GM23338 (cell line): ENCODE measurements at regions not wholly inside any gene's neighbourhood (a gene's known extent, or its start where the extent isn't known, plus 50 kb on each side); places are given as distances from the start of the nearest gene placed in this dataset.

ENCODE experiments used
- ATAC-seq: fragments of 200-7000 bp; cut with Tn5 transposase; 3 replicates; pipeline ENCODE4 v1.9.1; 2020
- DNase-seq: peaks from one replicate; pipeline ENCODE4 v3.0.0-alpha.2; 2015; ENCODE audit warnings: low spot score
- H2AFZ ChIP-seq: fragments of 200-600 bp; sonication (generic); 2 replicates; pipeline ENCODE4 v1.8.0; 2016; ENCODE audit warnings: antibody characterized with exemption, mild to moderate bottlenecking, moderate library complexity
- H3F3A ChIP-seq: fragments of 200-600 bp; sonication (generic); replicated peaks from 2 replicates; pipeline ENCODE4 v1.8.0; 2017; ENCODE audit warnings: antibody characterized with exemption, mixed run types, low read depth
- H3K27ac ChIP-seq: fragments of 200-600 bp; sonication (generic); 2 replicates; pipeline ENCODE4 v1.6.1; 2016; ENCODE audit warnings: low read depth
- H3K27me3 ChIP-seq: fragments of 200-600 bp; sonication (generic); 2 replicates; pipeline ENCODE4 v1.8.0; 2016; ENCODE audit warnings: mild to moderate bottlenecking, mixed run types, moderate library complexity; ENCODE audit not compliant: insufficient read depth
- H3K36me3 ChIP-seq: fragments of 200-600 bp; sonication (generic); 2 replicates; pipeline ENCODE4 v1.8.0; 2016; ENCODE audit warnings: mild to moderate bottlenecking; ENCODE audit not compliant: insufficient read depth
- H3K4me1 ChIP-seq: fragments of 200-600 bp; sonication (generic); 2 replicates; pipeline ENCODE4 v1.8.0; 2016; ENCODE audit warnings: mild to moderate bottlenecking, moderate library complexity; ENCODE audit not compliant: insufficient read depth
- H3K4me2 ChIP-seq: fragments of 200-600 bp; sonication (generic); 2 replicates; pipeline ENCODE4 v1.7.1; 2017; ENCODE audit warnings: mixed run types
- H3K4me3 ChIP-seq: fragments of 200-600 bp; sonication (generic); 2 replicates; pipeline ENCODE4 v1.6.1; 2016; ENCODE audit warnings: mixed run types
- H3K79me2 ChIP-seq: fragments of 200-600 bp; sonication (generic); replicated peaks from 2 replicates; pipeline ENCODE4 v1.8.0; 2017; ENCODE audit warnings: mild to moderate bottlenecking; ENCODE audit not compliant: insufficient read depth
- H3K9me2 ChIP-seq: fragments of 200-600 bp; sonication (generic); 2 replicates; pipeline ENCODE4 v1.8.0; 2017; ENCODE audit not compliant: insufficient read depth
- H4K20me1 ChIP-seq: fragments of 200-600 bp; sonication (generic); replicated peaks from 2 replicates; pipeline ENCODE4 v1.8.0; 2017; ENCODE audit warnings: mild to moderate bottlenecking; ENCODE audit not compliant: insufficient read depth
- H3K27ac Mint-ChIP-seq: 2 replicates; pipeline ENCODE4 v1.8.0; 2020; ENCODE audit warnings: inconsistent platforms, mild to moderate bottlenecking, moderate library complexity, mixed read lengths
- H3K27me3 Mint-ChIP-seq: 3 replicates; pipeline ENCODE4 v1.8.0; 2022; ENCODE audit warnings: low read depth, mild to moderate bottlenecking, moderate library complexity, mixed read lengths, inconsistent platforms; ENCODE audit not compliant: insufficient read depth, poor library complexity
- H3K36me3 Mint-ChIP-seq: 3 replicates; pipeline ENCODE4 v1.8.0; 2021; ENCODE audit warnings: low read depth, mild to moderate bottlenecking, inconsistent platforms, moderate library complexity, mixed read lengths
- H3K4me1 Mint-ChIP-seq: 3 replicates; pipeline ENCODE4 v1.8.0; 2020; ENCODE audit warnings: mild to moderate bottlenecking, inconsistent platforms, mixed read lengths
- H3K4me3 Mint-ChIP-seq: 3 replicates; pipeline ENCODE4 v1.8.0; 2021; ENCODE audit warnings: moderate library complexity, mild to moderate bottlenecking, inconsistent platforms, mixed read lengths
- H3K9me3 Mint-ChIP-seq: 3 replicates; pipeline ENCODE4 v1.8.0; 2020; ENCODE audit warnings: moderate library complexity, mild to moderate bottlenecking, inconsistent platforms, mixed read lengths
- CREB1 ChIP-seq: fragments of 250-450 bp; sonication (Bioruptor Pico); IDR thresholded peaks from 2 replicates; pipeline ENCODE4 v1.5.0; 2020; ENCODE audit warnings: low read depth, mild to moderate bottlenecking, moderate library complexity
- EZH2 ChIP-seq: fragments of 200-600 bp; sonication (generic); IDR thresholded peaks from one replicate; pipeline ENCODE4 v1.8.0; 2017; ENCODE audit warnings: antibody characterized with exemption, mild to moderate bottlenecking, low read depth; ENCODE audit not compliant: unreplicated experiment
- EZH2phosphoT487 ChIP-seq: fragments of 200-600 bp; sonication (generic); IDR thresholded peaks from one replicate; pipeline ENCODE4 v1.8.1; 2018; ENCODE audit warnings: antibody characterized with exemption; ENCODE audit not compliant: unreplicated experiment
- JUNB ChIP-seq: IDR thresholded peaks from one replicate; pipeline ENCODE4 v1.6.1; 2016; ENCODE audit warnings: antibody characterized with exemption; ENCODE audit not compliant: unreplicated experiment
- NANOG ChIP-seq: IDR thresholded peaks from 2 replicates; pipeline ENCODE4 v1.6.1; 2016; ENCODE audit warnings: antibody characterized with exemption, borderline replicate concordance
- POLR2AphosphoS5 ChIP-seq: IDR thresholded peaks from 2 replicates; pipeline ENCODE4 v1.6.1; 2016; ENCODE audit warnings: antibody characterized with exemption, low read depth
- STAT1 ChIP-seq: IDR thresholded peaks from one replicate; pipeline ENCODE4 v1.6.1; 2016; ENCODE audit warnings: antibody characterized with exemption; ENCODE audit not compliant: unreplicated experiment
- ZNF331 ChIP-seq: fragments of 250-450 bp; sonication (Bioruptor Pico); IDR thresholded peaks from 2 replicates; pipeline ENCODE4 v1.5.0; 2020; ENCODE audit warnings: low read depth, mild to moderate bottlenecking, moderate library complexity
- TF ChIP-seq, protein P1 (sequence below): fragments of 250-450 bp; sonication (Bioruptor Pico); IDR thresholded peaks from 2 replicates; pipeline ENCODE4 v1.5.0; 2020; ENCODE audit warnings: mild to moderate bottlenecking, moderate library complexity

DNA sequence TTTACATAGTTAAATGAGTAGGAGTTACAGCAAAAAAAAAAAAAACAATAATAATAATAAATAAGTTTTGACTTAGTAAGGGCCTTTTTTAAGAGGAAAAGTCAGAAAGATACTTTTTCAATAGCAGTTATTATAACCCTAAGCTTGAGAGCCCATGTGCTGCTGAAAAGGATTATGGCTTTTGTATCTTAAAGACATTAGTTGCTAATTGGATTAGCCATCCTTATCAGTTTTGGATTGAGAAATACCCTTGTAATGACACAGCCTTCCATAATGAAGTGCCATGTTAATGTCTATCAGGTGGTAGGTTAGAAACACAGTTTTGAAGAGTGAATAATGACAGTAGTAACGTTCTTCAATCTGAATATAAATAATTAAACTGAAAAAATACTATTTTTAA lies 554.0 kb downstream of the RIT2 start (continued):
- TF ChIP-seq, protein P1, sequence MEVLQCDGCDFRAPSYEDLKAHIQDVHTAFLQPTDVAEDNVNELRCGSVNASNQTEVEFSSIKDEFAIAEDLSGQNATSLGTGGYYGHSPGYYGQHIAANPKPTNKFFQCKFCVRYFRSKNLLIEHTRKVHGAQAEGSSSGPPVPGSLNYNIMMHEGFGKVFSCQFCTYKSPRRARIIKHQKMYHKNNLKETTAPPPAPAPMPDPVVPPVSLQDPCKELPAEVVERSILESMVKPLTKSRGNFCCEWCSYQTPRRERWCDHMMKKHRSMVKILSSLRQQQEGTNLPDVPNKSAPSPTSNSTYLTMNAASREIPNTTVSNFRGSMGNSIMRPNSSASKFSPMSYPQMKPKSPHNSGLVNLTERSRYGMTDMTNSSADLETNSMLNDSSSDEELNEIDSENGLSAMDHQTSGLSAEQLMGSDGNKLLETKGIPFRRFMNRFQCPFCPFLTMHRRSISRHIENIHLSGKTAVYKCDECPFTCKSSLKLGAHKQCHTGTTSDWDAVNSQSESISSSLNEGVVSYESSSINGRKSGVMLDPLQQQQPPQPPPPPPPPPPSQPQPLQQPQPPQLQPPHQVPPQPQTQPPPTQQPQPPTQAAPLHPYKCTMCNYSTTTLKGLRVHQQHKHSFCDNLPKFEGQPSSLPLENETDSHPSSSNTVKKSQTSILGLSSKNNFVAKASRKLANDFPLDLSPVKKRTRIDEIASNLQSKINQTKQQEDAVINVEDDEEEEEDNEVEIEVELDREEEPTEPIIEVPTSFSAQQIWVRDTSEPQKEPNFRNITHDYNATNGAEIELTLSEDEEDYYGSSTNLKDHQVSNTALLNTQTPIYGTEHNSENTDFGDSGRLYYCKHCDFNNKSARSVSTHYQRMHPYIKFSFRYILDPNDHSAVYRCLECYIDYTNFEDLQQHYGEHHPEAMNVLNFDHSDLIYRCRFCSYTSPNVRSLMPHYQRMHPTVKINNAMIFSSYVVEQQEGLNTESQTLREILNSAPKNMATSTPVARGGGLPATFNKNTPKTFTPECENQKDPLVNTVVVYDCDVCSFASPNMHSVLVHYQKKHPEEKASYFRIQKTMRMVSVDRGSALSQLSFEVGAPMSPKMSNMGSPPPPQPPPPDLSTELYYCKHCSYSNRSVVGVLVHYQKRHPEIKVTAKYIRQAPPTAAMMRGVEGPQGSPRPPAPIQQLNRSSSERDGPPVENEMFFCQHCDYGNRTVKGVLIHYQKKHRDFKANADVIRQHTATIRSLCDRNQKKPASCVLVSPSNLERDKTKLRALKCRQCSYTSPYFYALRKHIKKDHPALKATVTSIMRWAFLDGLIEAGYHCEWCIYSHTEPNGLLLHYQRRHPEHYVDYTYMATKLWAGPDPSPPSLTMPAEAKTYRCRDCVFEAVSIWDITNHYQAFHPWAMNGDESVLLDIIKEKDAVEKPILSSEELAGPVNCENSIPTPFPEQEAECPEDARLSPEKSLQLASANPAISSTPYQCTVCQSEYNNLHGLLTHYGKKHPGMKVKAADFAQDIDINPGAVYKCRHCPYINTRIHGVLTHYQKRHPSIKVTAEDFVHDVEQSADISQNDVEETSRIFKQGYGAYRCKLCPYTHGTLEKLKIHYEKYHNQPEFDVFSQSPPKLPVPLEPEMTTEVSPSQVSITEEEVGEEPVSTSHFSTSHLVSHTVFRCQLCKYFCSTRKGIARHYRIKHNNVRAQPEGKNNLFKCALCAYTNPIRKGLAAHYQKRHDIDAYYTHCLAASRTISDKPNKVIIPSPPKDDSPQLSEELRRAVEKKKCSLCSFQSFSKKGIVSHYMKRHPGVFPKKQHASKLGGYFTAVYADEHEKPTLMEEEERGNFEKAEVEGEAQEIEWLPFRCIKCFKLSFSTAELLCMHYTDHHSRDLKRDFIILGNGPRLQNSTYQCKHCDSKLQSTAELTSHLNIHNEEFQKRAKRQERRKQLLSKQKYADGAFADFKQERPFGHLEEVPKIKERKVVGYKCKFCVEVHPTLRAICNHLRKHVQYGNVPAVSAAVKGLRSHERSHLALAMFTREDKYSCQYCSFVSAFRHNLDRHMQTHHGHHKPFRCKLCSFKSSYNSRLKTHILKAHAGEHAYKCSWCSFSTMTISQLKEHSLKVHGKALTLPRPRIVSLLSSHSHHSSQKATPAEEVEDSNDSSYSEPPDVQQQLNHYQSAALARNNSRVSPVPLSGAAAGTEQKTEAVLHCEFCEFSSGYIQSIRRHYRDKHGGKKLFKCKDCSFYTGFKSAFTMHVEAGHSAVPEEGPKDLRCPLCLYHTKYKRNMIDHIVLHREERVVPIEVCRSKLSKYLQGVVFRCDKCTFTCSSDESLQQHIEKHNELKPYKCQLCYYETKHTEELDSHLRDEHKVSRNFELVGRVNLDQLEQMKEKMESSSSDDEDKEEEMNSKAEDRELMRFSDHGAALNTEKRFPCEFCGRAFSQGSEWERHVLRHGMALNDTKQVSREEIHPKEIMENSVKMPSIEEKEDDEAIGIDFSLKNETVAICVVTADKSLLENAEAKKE (CRISPR knock-in tag): no peak
- TF ChIP-seq POLR2AphosphoS5: no peak
- TF ChIP-seq EZH2phosphoT487: no peak

DNA sequence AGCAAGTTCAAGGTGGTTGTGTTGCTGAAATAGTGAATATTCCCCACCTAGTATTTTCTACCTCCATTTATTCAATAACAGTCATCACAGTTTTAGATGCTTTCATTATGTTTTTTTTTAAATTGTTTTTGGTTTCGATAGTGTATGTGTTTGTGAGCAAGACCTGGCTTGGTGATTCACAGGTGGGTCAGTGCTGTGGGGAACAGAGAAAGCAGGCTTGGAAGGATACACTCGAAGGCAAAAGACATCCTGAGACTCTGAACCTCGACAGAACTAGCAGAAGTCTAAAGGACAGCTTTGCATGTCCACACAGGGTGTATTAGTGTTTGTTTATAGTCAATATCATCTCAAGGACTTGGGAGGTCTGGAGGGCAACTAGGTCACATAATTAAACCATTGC lies 551.5 kb downstream of the RIT2 start:
- H3F3A ChIP-seq: no peaks in the 10 kb centered on the region
- H3K4me2 ChIP-seq: no peak overlapping the region
- H3K27ac ChIP-seq: no peak overlapping the region
- Mint-ChIP-seq H3K4me1 (no peaks in the 10 kb centered on the region), H3K9me3 (no peaks in the 10 kb centered on the region), H3K27ac (no peak overlapping the region), H3K36me3 (no peaks in the 10 kb centered on the region), H3K4me3 (no peak overlapping the region), H3K27me3 (no peaks in the 10 kb centered on the region)
- no peaks in the 10 kb centered on the region for H3K4me1 ChIP-seq
- H3K9me2 ChIP-seq: no peaks in the 10 kb centered on the region
- DNase-seq: no peak
- H3K36me3 ChIP-seq: no peaks in the 10 kb centered on the region
- ATAC-seq: no peak
- no peaks in the 10 kb centered on the region for H4K20me1 ChIP-seq
- H2AFZ ChIP-seq: no peak overlapping the region
- no peaks in the 10 kb centered on the region for H3K79me2 ChIP-seq
- no peaks in the 10 kb centered on the region for H3K27me3 ChIP-seq
- H3K4me3 ChIP-seq: no peak overlapping the region
- no peak for TF ChIP-seq STAT1
- TF ChIP-seq CREB1: no peak
- no peak for TF ChIP-seq ZNF331 (CRISPR knock-in tag)
- no peak for TF ChIP-seq EZH2phosphoT487
- no peak for TF ChIP-seq JUNB
- TF ChIP-seq NANOG: no peak
- TF ChIP-seq POLR2AphosphoS5: no peak
- TF ChIP-seq, protein P1 (CRISPR knock-in tag): no peak
- TF ChIP-seq EZH2: no peak
